GM10266 (cell line): ENCODE measurements at regions not wholly inside any gene's neighbourhood (a gene's known extent, or its start where the extent isn't known, plus 50 kb on each side); places are given as distances from the start of the nearest gene placed in this dataset.

ENCODE experiments used
- DNase-seq: peaks from one replicate; pipeline ENCODE4 v3.0.0; 2012; ENCODE audit errors: extremely low spot score
- TF ChIP-seq, protein P1 (sequence below): IDR thresholded peaks from 2 replicates; pipeline ENCODE4 v1.5.1; 2012; ENCODE audit warnings: mild to moderate bottlenecking, low read depth; ENCODE audit not compliant: control insufficient read depth, insufficient read depth; ENCODE audit errors: missing control alignments

DNA sequence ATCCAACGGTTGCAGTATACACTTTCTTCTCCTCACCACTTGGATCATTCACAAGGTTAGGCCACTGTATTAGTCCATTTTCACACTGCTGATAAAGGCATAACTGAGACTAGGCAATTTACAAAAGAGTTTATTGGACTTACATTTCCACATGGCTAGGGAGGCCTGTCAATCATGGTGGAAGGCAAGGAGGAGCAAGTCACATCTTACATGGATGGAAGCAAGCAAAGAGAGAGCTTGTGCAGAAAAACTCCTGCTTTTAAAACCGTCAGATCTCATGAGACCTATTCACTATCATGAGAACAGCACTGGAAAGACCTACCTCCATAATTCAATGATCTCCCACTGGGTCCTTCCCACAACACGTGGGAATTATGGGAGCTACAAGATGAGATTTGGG, 81.8 kb upstream of the DAP start:
- TF ChIP-seq, protein P1, sequence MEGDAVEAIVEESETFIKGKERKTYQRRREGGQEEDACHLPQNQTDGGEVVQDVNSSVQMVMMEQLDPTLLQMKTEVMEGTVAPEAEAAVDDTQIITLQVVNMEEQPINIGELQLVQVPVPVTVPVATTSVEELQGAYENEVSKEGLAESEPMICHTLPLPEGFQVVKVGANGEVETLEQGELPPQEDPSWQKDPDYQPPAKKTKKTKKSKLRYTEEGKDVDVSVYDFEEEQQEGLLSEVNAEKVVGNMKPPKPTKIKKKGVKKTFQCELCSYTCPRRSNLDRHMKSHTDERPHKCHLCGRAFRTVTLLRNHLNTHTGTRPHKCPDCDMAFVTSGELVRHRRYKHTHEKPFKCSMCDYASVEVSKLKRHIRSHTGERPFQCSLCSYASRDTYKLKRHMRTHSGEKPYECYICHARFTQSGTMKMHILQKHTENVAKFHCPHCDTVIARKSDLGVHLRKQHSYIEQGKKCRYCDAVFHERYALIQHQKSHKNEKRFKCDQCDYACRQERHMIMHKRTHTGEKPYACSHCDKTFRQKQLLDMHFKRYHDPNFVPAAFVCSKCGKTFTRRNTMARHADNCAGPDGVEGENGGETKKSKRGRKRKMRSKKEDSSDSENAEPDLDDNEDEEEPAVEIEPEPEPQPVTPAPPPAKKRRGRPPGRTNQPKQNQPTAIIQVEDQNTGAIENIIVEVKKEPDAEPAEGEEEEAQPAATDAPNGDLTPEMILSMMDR: no peak
- no peak for DNase-seq

DNA sequence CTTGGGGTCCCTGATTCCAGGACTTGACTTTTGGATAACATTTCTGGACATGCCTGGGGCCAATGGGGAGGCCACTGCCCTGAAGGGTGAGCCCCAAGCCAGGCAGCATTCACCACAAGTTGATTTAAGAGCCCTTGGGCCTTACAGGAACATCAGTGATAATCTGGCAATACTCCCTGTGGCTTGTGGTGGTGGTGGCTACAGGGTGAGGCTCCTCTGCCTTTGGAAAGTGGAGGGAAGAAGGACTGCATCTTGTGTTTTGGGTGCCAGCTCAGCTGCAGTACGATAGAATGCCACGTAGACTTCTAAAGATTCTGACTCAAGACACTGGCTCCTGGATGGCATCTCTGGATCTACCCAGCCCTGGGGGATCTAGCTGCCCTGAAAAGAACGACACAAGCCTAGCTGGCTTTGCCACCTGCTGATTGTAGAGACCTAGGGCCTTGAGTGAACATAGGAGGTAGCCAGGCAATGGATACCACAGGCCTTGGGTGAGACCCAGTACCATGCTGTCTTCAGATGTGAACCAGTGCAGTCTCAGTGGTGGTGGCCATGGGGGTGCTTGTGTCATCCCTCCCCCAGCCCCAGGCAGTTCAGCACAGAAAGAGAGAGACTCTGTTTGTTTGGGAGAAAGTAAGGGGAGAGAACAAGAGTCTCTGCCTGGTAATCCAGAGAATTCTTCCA, 79.0 kb upstream of the DAP start:
- DNase-seq: no peak
- TF ChIP-seq, protein P1: no peak

DNA sequence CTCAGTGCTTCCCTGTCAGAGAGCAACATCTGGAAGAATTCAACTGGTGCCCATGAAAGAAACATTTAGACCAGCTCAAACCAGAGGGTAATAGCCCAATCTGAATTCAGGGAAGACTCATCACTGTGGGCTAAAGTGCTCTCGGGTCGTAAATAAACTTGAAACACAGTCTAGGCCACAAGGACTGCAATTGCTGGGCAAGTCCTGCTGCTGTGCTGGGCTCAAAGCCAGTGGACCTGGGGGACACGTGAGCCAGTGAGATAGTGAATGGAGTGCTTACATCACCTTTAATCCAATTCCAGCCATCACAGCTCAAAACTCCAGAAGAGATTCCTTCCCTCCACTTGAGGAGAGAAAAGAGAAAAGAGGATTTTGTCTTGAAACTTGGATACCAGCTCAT, 78.1 kb upstream of the DAP start:
- no peak for DNase-seq
- TF ChIP-seq, protein P1: no peak

DNA sequence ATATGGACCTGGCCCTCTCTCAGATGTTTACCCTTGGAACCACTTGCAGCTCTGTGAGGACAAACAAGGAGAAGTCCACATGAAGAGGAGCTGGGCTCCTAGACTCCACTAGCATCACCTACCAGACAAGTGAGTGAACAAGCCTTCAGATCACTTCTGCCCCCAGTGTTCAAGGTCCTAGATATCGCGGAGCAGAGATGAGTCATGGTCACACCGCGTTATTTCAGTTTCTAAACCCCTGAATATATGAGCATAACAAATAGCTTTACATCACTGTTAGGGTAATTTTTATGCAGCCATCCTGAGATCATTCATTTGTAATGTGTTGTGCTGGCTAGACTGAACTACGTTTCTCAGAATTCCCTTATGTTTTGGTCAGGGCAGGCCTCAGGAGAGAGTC, 77.0 kb upstream of the DAP start:
- TF ChIP-seq, protein P1: no peak
- DNase-seq: no peak

DNA sequence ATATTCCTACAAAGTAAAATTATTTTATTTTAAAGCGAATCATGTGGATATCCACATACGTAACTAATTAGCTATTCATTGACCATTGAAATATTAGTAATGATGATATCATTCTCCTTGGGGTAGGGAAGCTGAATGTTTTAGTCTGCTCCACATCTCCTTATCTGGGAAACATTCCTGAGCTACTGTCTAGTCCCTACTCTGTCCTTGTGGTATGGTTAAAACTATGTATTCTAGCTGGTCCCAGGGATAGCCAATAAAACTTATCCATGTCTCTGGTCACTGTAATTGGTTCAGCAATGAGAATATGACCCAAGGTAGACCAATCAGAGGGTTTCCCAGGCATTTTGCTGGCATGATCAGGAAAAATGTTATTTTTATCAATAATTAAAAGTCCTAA, 76.0 kb upstream of the DAP start:
- TF ChIP-seq, protein P1: no peak
- DNase-seq: no peak

DNA sequence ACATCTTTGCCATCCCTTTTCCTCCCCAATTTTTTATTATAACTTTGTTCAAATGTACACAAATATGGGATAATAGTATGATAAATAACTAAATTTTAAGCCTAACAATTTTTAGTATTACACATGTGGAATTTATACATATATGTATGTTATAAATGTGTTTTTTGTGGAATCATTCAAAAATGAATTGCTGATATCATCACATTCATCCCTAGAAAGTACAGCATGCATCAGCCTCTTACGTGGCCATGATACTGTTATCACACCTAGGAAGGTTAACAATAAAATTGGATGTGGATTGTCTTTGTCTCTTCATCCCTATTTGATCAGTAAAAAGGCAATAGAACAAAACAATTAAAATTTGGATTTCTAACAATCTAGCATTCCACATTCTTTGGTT, 73.7 kb upstream of the DAP start:
- TF ChIP-seq, protein P1: no peak
- no peak for DNase-seq

DNA sequence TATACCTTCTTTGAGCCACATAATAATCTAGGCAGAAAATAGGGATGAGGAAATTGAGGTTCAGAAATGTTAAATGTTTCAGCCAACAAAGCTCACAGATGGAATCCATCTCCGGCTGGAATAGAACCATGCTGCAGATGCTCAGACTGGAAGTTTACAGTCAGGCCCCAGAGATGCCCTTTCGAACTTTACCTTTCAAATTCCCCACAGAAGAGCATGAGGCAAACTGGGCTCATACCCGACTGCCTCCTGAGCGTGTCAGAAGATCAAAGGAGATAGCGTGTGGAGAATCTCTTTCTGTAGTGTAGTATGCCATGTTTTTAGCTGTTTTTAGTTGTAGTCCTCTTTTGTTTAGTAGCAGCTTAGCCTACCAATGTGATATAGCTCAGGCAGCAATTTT, 72.0 kb upstream of the DAP start:
- no peak for DNase-seq
- TF ChIP-seq, protein P1: no peak
